Right hindlimb (tissue), 1 donor: ENCODE measurements at regions not wholly inside any gene's neighbourhood (a gene's known extent, or its start where the extent isn't known, plus 50 kb on each side); places are given as distances from the start of the nearest gene placed in this dataset.
"Not testable (repeated sequence)": the region's sequence is repeated elsewhere in the genome, so short reads cannot be mapped to it uniquely, and the experiment has no call there.

Source experiments
- DNase-seq: peaks from one replicate; pipeline ENCODE4 v3.0.0-alpha.2; 2018

DNA sequence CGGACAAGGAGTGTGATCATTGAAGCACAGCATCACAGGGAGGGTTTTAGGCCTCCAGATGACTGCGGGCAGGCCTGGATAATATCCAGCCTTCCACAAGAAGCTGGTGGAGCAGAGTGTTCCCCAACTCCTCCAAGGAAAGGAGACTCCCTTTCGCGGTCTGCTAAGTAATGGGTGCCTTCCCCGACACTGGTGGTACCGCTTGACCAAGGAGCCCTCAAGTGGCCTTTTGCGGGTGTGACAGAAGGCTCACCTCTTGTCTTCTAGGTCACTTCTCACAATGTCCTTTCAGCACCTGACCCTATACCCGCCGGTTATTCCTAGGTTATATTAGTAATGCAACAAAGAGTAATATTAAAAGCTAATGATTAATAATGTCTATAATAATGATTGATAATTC is 882.4 kb downstream of the DIPK2A start:
- not testable (repeated sequence) for DNase-seq

DNA sequence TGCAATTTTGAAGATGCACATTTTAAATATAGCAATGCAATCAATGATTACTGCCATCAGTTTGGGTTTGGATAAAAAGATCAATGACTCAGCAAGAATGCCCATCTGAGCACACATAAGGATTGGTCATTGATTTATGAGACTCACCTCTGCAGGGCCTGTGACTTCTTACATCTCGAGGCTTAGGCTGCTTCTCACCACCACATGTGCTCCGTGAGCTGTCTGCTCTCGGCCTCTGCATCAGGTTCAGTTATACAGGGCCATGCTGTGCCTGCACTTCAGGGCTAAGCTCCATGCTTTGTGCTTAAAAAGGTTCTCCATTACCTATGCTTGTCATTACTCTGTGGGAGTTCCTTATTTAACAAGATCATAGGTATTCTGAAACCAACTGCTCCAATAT is 887.5 kb downstream of the DIPK2A start:
- no peak for DNase-seq

DNA sequence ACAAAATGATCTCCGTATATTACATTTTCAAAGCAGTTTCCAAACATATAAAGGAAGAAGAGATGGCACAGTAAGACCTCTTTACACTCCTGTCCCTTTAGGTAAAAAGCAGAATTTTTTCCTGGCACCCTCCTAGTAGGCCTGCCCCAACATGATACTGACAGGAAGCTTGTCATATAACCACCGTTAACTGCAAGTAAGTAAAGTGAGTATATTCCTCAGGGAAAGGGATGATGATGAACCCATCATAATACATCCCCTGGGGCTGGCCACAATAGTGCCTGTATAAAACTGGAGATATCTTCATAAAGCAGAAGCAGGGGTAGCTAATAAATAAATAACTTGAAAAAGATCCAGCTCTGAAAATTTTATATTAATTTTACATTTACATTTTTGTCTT is 893.0 kb downstream of the DIPK2A start:
- DNase-seq, result no peak

DNA sequence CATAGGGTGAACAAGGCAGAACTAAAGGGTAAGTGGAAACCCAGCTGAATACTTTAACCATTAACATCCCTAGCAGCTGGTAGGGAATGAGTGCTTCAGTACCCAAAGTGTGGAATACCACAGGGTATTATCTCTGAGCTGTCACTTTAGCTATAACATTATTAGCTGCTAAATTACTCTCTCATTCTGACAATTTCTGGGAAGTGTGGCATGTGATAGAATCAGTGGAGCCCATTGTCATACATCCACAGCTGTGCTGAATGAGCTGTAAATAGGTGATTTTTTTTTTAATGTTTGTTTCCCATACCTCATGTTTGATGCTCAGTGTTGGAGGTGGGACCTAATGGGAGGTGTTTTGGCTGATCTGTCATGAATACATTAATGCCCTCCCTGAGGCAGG is 894.3 kb downstream of the DIPK2A start:
- no peak for DNase-seq

DNA sequence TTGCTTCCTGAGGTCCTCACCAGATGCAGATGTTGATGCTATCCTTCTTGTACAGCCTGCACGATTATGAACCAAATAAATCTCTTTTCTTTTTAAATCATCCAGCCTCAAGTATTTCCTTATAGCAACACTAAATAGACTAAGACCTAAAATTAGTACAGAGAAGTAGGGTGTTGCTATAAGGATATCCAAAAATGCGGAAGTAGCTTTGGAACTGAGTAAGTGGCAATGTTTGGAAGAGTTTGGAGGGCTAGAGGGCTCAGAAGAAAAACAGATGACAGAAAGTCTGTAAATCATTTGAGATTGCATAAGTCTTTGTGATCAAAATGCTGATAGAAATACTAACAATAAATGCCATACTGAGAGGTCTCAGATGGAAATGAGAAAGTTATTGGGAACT is 894.9 kb downstream of the DIPK2A start:
- DNase-seq, result no peak

DNA sequence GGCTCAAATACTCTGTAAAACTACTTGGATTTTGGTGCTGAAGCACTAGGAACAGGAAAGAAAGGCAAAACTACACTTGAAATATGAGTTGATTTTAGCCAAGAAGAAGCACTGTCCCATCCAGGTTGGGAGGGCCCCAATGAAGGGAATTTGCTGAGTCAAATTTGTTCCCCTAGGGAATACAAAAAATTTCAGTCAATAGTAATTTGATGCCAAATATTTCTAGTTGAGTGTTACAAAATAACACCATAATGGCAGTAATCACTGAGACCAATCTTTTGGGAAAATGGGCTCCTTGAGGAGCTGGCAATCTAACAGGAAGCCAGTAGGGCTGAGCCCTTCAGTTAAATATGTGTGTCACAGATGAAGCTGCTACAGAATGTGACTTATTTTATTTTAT is 896.9 kb downstream of the DIPK2A start:
- DNase-seq, result no peak

DNA sequence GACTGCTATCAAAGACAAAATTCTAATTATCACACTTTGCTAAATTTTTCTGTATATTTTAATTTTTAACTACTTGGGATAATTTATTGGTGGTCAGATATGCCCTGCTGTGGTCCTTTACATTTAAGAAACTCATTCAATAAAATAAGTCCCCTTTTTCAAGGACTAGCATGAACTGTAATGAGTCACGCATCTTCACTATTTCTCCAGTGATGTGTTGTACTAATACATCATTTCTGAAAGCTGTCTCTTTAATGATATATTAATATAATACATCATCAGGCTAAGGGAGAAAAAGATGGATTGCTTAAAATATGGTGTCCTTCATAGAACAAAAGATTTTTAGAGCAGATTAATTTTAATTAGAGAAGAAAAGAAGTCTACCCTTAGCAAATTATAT is 901.4 kb downstream of the DIPK2A start:
- no peak for DNase-seq

DNA sequence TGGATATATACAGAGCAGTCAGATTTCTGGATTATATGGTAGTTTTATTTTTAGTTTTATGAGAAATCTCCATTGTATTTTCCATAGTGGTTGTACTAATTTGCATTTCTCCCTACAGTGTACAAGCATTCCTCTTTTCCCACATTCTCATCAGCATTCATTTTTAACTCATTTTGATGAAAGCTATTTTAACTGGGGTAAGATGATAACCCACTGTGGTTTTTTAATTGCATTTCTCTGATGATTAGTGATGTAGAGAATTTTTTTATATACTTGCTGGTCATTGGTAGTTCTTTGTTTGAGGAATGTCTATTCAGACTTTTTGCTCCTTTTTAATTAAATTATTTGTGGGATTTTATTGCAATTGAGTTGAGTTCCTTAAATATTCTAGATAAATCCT is 903.6 kb downstream of the DIPK2A start:
- DNase-seq, result no peak

DNA sequence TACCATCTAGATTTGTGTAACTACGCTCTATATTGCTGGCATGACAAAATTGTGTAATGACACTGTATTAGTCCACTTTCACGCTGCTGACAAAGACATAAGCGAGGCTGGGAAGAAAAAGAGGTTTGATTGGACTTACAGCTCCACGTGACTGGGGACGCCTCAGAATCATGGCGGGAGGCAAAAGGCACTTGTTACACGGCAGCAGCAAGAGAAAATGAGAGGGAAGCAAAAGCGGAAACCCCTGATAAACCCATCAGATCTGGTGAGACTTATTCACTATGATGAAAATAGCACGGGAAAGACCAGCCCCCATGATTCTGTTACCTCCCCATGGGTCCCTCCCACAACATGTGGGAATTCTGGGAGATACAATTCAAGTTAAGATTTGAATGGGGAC is 905.7 kb downstream of the DIPK2A start:
- DNase-seq, result no peak

DNA sequence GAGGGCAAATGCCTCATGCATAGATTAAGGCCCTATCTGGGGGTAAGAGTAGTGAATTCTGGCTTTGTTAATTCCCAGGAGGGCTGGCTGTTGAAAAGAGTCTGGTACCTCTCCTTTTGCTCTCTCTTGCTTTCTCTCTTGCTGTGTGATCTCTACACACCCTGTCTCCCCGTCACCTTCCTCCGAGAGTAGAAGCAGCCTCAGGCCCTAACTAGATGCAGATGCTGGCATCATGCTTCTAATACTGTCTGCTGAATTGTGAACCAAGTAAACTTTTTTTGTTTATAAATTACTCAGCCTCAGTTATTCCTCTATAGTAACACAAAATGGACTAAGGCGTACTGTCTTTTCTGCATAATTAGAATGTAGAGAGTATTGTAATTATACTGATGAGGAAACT is 908.1 kb downstream of the DIPK2A start:
- DNase-seq, result no peak

DNA sequence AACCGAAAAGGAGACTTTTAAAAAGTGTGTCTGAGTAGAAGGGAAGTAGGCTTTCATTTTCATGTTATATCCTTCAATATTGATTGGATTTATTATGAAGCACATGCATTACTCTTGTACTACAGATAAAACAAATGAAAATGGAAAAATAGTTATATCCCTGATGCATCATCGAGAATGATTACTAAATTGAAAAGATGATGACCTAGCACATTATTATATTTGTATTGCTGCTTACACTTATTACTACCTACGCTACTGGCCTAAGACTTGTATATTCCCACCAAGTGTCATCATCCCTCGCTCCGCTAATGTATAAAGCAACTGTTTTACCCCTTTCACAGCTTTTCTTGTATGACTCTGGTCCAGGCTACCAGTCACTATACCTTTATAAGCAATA is 922.4 kb downstream of the DIPK2A start:
- no peak for DNase-seq

DNA sequence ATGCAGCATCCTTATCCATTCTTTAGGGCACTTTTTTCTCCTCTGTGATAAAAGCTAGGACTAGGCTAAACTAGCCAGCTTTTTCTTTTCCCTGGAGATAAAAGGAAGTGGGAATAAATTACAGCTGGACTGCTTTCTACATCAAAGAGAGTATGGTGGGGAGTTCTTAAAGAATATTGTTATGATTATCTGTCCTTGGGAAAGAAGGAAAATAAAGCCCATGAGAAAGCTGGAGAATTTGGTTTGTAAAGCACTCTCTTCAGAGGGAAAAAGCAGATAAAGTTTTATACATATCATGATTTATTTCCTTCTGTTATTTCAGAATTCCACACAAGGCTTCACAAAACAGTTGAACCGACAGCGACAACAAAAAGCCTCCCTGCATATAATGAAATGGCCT is 923.0 kb downstream of the DIPK2A start:
- no peak for DNase-seq

DNA sequence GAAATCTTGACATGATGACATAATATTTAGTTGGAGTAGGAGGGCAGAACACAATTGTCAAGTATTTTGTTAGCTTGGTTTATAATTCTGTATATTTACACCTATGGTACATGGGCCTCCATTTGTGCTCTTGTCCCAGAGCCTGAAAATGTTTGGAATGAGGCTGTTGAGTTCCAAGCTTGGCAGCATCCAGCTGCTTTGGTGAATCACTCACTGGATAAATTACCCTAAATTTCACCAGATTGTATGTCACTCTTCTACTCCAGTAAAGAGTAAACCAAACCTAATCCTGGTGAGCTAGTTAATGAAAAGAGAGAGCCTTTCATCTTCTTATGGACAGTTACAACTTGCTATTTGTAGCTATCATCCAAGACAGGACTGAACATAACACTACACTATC is 928.7 kb downstream of the DIPK2A start:
- DNase-seq, result no peak

DNA sequence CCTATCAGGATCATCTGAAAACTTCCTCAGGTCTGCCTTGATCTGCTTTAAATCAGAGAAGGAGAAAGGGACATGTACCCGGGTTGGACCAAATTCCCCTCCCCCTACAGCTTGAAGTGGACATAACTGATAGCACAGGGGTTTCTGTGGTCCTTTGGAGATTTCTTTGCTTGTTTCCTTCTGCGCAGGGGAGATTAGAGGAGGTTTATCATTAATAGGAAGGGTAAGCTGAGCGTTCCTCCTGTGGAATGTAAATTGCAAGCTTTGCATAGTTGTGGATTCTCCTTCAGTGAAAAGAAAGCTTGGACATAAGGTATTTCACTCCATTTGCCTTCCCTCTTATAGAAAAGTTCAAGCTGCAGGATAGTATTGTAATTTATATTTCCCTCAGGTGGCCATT is 936.0 kb downstream of the DIPK2A start:
- not testable (repeated sequence) for DNase-seq

DNA sequence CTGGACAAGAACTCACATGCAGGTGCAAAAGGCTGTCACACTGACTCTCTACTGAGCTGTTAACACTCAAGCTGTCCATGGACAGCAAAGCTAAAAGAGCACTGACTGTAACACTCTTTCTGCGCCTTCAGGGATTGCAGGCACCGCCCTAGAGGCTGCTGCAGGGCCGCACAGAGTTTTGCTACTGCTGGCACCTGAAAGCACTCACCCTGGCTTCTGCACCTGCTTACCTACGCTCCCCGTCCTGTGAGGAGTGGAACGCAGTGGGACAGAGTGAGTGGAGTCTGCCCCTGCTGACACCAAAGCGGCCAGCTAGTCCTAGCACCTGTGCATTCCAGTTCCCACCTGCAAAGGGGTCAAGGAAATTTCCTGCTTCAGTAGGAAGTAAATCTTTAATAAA is 941.3 kb downstream of the DIPK2A start:
- no peak for DNase-seq

DNA sequence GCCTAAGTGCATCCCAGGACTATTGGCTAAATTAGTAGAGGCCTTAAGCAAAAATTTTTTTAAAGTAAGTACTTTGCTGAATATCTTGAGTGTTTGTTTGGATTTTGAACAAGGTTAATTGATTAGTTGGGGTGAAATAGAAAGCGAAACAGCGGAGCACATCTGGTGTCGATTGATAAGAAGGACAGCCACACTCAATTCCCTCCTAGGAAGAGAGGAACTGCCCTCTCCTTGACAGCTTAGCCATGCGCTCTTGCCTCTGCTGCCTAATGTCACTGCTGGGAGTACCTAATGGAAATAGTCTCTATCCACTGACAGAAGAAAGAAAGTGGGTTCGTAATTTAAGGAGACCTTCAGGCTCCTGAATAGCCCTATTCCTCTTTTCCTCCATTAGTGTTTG is 943.6 kb downstream of the DIPK2A start:
- no peak for DNase-seq

DNA sequence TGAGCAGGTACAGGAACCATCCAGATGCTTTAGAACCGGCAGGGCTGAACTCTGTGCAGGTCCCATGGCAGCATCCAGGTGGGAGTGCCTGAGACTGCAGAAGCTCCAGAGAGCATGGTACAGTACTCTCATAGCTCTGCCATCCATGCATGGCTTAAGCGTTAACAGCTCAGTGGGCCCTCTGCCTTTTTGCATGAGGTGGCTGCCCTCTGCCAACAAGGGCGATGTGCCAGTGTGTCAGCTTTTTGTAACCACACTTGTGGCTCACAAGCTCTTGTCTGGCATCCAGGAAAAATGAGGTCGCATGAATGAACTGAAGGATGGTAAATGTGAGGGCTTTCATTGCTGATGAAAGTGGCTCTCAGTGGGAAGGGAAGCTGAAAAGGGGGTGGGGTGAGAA is 950.1 kb downstream of the DIPK2A start:
- DNase-seq, result no peak

DNA sequence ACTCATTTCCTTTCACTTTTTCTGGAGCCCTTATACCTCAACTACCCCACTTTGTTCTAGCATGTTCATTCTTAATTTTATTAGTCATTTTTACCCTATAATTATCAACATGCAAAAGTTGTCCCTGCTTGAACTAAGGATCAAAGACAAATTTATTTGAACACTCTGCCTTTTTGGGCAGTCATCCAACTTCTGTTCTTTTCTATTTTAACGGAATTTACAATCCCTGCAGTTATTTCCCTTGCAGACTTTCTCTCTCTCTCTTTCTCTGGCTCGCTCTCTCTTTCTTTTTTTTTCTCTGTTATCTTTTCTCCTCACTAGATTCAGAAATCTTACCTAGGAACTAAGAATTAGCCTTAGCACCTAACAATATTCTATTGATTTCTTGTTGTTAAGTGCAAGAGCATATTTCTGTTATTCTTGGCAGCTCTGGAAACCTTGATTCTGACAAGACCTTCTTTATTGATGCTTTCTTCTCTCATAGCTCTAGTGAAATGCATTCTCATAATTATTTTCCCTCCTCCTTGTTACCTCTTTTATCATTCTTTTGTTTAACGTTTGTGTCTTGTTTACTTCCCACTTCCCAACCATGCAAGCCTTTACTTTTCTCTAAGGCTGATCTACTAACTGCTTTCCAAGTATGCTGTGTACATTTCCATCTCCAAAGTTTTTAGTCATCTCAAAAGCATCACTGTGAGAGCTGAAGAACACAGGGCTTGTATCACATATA is 951.6 kb downstream of the DIPK2A start:
- no peak for DNase-seq

DNA sequence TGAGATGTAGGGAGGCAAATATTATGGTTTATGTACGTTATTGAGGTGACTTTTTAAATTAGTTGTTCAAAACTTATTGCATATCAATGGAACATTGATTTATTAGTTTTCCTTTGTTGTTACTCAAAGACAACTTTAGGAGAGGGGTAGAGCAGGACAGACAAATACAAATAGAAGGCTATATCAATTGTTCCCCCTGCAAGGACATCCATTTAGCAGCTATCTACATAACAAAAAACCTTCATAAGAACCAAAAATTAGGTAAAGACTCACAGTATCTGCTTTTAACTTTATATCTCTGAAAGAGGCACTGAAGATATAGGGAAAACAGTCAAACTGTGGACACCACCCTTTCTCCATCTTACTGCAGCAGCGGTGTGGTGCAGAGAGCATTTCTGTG is 958.8 kb downstream of the DIPK2A start:
- DNase-seq, result no peak

DNA sequence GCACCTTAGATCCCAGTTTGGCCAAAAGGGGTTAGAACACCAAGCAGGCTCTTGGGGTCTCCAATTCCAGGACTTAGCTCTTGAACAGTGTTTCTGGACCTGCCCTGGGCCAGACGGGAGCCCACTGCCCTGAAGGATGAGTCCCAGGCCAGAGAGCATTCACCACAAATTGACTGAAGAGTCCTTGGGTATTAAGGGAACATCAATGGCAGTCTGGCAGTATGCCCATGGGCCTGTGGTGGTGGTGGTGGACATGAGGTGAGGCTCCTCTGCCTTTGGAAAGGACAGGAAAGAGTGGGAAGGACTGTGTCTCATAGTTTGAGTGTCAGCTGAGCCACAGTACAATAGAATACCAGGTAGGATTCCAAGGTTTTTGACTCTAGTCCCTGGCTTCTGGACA is 960.0 kb downstream of the DIPK2A start:
- no peak for DNase-seq

DNA sequence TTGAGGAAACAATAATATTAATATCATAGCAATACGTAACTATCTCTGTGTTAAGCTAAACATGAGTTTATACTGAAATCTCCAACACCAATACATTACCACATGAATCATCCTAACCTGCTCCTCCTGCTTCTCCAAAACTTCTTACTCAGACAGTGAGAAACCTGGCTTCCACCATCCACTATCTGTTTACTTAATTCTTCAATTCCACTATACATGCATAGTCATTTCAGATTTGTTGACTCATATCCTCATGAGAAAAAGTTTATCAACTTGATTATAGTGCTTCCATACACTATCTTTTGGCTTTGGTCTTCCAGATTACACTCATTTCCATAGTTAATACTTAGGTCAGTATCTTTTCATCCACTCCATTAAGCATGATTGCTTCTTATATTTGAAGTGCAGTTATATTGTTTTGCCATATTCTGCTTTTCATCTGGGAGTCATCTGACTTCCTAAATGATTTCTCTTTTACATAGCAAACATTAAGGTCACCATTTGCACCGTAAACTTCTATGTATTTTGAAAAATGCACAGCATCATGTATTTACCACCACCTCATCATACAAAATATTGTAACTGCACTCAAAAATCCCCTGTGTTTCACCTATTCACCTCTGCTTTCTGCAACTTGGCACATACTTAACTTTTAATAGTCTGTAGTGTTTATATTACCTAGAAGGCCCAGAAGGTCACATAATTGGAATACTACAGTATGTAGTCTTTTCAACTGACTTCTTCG is 970.6 kb downstream of the DIPK2A start:
- DNase-seq, result no peak

DNA sequence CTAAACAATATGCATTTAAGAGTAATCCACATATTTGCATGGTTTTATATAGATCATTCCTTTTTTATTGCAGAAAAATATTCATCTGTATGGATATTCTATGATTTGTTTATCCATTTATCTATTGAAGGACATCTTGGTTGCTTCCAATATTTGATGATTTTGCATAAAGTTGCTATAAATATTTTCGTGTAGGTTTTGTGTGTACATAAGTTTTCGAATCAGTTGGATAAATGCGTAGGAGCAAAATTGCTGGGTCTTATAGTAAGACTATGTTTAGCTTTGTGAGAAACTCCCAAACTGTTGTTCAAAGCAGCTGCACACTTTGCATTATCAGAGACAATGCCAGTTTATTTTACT is 971.2 kb downstream of the DIPK2A start:
- DNase-seq, result no peak

DNA sequence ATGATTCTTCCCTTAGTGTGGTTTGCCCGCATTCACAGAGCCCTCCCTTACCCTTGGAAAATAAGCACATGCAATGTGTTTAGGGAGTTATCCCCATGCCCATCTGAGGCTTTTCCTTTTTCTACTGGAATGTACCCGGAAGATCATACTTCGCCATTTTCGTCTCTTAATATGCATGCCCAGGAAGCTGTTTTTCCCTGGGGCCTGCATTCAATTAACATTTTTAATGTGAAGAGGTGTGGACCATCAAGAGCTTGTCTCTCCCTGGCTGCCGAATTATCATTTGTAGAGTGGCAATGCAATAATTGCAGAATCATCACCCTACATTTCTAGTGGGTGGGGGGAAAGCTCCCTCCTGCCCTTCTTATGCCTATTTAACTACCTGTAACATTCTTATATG is 976.3 kb downstream of the DIPK2A start:
- DNase-seq, result no peak

DNA sequence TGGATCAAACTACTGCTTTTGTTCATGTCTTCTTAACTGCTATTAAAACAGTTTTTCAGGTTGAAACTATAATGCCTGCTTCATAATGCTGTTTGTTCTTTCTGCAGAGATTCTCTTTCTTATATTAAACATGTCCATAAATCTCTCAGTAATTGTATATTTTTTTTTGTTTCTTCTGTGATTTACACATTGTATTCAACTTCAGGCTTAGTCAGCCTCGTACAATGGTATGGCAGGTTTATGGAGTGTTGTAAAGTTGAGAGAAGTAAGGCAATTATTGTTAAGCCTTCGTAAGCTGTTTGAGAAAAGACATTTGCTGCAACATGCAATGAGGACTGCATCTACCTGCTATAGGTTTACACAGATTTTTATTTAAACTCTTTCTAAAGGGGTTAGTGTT is 977.1 kb downstream of the DIPK2A start:
- DNase-seq, result no peak

DNA sequence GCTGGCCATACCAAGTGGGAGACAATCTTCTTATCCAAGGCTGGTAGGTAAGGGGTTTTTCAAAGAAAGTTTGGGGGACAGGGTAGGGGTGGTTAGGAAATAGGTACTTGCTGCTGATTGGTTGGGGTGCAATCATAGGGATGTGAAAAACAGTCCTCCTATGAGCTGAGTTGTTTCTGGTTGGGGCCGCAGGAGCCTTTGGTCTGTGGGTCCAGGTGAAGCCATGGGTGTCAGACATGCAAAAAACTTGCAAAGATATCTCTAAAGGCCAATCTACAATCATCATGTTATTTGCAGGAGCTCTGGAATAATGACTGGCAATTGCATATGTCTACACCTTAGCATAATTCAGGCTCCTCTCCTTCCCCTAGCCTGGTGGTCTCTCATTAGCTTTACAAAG is 982.3 kb downstream of the DIPK2A start:
- DNase-seq, result no peak
